ENCODE measurements at regions not wholly inside any gene's neighbourhood (a gene's known extent, or its start where the extent isn't known, plus 50 kb on each side); places are given as distances from the start of the nearest gene placed in this dataset.

DNA sequence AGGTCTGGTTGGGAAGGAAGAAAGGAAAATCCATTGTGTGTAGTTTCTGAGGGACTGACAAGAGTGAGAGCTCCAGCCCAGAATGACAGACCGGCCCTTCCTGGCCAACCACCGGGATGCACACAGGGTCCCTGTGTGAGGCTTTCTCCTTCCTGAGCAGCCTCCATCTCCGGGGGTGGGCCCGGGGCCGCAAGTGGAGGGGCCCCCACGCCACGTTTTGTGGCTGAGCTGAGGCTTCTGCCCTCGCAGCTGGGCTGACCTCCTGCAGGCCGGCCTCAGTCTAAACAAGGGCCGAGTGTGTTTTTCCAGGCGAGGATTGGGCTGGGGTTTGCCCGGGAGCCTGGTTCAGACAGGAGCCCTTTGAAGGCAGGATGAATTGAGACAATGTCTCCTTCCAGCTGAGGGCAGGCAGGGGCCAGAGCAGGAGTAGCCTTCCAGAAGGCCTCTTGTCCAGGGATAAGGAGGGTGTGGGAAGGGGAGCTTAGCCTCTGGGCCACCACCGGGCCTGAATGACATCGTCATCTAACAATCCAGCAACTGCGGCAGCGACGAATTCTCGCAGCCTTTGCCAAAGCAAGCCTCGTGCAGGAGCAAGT lies 96.5 kb upstream of the NCOR2 start:
- TF ChIP-seq, protein P1, sequence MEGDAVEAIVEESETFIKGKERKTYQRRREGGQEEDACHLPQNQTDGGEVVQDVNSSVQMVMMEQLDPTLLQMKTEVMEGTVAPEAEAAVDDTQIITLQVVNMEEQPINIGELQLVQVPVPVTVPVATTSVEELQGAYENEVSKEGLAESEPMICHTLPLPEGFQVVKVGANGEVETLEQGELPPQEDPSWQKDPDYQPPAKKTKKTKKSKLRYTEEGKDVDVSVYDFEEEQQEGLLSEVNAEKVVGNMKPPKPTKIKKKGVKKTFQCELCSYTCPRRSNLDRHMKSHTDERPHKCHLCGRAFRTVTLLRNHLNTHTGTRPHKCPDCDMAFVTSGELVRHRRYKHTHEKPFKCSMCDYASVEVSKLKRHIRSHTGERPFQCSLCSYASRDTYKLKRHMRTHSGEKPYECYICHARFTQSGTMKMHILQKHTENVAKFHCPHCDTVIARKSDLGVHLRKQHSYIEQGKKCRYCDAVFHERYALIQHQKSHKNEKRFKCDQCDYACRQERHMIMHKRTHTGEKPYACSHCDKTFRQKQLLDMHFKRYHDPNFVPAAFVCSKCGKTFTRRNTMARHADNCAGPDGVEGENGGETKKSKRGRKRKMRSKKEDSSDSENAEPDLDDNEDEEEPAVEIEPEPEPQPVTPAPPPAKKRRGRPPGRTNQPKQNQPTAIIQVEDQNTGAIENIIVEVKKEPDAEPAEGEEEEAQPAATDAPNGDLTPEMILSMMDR (IDR thresholded peaks at IDR 0.05; ENCODE audit: insufficient read depth, low read length, poor library complexity, severe bottlenecking): no peak
- DNase-seq (ENCODE audit: extremely low read depth, insufficient read length): no peak
- Histone ChIP-seq H3K36me3 (ENCODE audit: control insufficient read depth, insufficient read depth, low read length) (no peaks in the 10 kb centered on the region), H3K27me3 (replicated peaks; ENCODE audit: control insufficient read depth, insufficient read depth, low read length) (no peaks in the 10 kb centered on the region; the same call in 1 of the 2 replicates), H3K4me3 (replicated peaks; ENCODE audit: low read depth, low read length) (no peak overlapping the region)

DNA sequence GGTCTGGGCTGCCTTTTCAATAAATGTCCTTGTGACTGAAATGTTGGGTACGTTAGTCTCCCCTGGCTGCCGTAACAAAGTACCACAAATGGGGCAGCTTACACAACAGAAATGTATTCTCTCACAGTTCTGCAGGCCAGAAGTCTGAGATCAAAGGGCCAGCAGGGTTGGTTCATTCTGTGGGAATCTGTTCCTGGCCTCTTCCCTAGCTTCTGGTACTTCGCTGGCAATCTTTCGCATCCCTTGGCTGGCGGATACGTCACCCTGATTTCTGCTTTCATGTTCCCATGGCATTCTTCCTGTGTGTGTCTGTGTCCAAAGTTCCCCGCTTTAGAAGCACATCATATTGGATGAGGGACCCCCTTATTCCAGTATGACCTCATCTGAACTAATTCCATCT lies 95.8 kb upstream of the NCOR2 start:
- no peak overlapping the region for H3K4me3 ChIP-seq (replicated peaks; ENCODE audit: low read depth, low read length)
- no peaks in the 10 kb centered on the region; the same call in 1 of the 2 replicates for H3K27me3 ChIP-seq (replicated peaks; ENCODE audit: control insufficient read depth, insufficient read depth, low read length)

DNA sequence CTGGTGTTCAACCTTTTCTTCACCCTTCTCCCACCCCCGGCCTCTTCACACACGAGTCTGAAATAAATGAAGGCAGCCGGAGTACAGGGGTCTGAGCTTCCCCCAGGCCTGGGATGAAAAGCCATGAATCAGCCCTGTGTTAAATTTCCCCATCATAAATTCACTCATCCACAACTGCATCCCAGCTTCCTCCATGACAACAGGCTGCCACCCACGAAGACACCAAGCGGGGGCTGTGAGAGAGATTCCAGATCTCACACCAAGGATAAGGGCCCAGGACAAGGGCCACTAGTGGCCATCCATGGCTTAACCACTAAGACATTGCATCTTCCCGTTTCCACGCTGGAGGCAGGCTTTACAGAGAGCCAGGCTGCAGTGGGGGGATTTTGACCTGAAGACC lies 93.9 kb upstream of the NCOR2 start:
- Histone ChIP-seq H3K4me3 (replicated peaks; ENCODE audit: low read depth, low read length) (no peak overlapping the region), H3K27me3 (replicated peaks; ENCODE audit: control insufficient read depth, insufficient read depth, low read length) (no peaks in the 10 kb centered on the region; the same call in 1 of the 2 replicates), H3K36me3 (ENCODE audit: control insufficient read depth, insufficient read depth, low read length) (no peaks in the 10 kb centered on the region)
- TF ChIP-seq, protein P1 (IDR thresholded peaks at IDR 0.05; ENCODE audit: insufficient read depth, low read length, poor library complexity, severe bottlenecking): no peak
- DNase-seq (ENCODE audit: extremely low read depth, insufficient read length): no peak

More for the DNA sequence above, 95.8 kb upstream of the NCOR2 start:
- DNase-seq (ENCODE audit: extremely low read depth, insufficient read length): no peak
- TF ChIP-seq, protein P1 (IDR thresholded peaks at IDR 0.05; ENCODE audit: insufficient read depth, low read length, poor library complexity, severe bottlenecking): no peak
- no peaks in the 10 kb centered on the region for H3K36me3 ChIP-seq (ENCODE audit: control insufficient read depth, insufficient read depth, low read length)

DNA sequence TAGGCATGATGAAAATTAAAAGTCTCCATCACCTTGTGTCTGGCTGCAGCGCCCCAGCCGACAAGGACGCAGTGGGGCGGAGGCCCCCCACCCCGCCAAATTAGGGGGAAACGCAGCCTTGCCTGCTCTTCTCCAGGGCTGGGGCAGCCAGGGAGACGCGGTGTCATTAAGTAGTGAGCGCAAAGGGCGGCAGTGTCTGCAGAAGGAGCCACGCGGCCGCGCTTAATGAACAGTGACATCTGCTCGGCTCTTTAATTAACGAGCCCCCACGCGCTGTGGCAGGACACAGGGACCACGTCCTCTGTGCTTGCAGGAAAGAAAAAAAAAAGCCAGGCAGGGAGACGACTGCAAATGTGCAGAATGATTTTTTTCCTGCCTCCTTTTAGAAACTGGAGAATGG lies 93.4 kb upstream of the NCOR2 start:
- Histone ChIP-seq H3K36me3 (ENCODE audit: control insufficient read depth, insufficient read depth, low read length) (no peaks in the 10 kb centered on the region), H3K27me3 (replicated peaks; ENCODE audit: control insufficient read depth, insufficient read depth, low read length) (no peaks in the 10 kb centered on the region; the same call in 1 of the 2 replicates), H3K4me3 (replicated peaks; ENCODE audit: low read depth, low read length) (no peak overlapping the region)
- DNase-seq (ENCODE audit: extremely low read depth, insufficient read length): no peak
- TF ChIP-seq, protein P1 (IDR thresholded peaks at IDR 0.05; ENCODE audit: insufficient read depth, low read length, poor library complexity, severe bottlenecking): no peak

DNA sequence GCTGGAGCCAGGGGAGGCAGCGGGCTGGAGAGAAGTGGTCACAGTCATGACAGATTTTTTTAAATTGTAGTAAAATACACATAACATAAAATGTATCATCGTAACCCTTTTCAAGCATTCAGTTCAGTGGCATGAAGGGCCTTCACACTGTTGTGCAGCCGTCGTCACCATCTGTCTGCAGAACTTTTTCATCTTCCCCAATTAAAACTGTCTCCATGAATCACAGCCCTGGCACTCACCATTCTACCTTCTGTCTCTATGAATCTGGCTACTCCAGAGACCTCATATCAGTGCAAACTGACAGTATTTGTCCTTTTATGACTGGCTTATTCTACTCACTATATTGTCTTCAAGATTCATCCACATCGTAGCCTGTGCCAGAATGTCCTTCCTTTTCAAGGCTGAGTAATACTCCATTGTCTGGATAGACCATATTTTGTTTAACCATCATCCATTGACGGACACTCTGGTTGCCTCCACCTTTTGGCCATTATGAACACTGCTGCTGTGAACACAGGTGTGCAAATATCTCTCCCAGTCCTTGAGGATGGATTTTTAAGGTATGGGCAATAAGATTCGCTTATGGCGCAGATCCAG lies 91.5 kb upstream of the NCOR2 start:
- TF ChIP-seq, protein P1 (IDR thresholded peaks at IDR 0.05; ENCODE audit: insufficient read depth, low read length, poor library complexity, severe bottlenecking): no peak
- Histone ChIP-seq H3K4me3 (replicated peaks; ENCODE audit: low read depth, low read length) (no peak overlapping the region), H3K36me3 (ENCODE audit: control insufficient read depth, insufficient read depth, low read length) (no peaks in the 10 kb centered on the region), H3K27me3 (replicated peaks; ENCODE audit: control insufficient read depth, insufficient read depth, low read length) (no peaks in the 10 kb centered on the region; the same call in 1 of the 2 replicates)
- DNase-seq (ENCODE audit: extremely low read depth, insufficient read length): no peak
